NCI-H2081 (cell line): ENCODE measurements at regions not wholly inside any gene's neighbourhood (a gene's known extent, or its start where the extent isn't known, plus 50 kb on each side); places are given as distances from the start of the nearest gene placed in this dataset.
"Not testable (repeated sequence)": the region's sequence is repeated elsewhere in the genome, so short reads cannot be mapped to it uniquely, and the experiment has no call there.

Source experiments
- DNase-seq, 2 experiments: peaks; one replicate each; lab custom pipeline; 2025; lab: John Stamatoyannopoulos, UW

GRCh38 chr2:128598260-128598659, 279.6 kb upstream of the HS6ST1 start:
- not testable (repeated sequence) for DNase-seq

GRCh38 chr2:128598862-128599441, 280.3 kb upstream of the HS6ST1 start:
- no peak for DNase-seq

- no peak for DNase-seq
These were observed 281.0 kb upstream of the HS6ST1 start for GRCh38 chr2:128599700-128600099.

GRCh38 chr2:128600581-128601297, 282.1 kb upstream of the HS6ST1 start:
- DNase-seq = no peak

GRCh38 chr2:128601298-128602037, 282.8 kb upstream of the HS6ST1 start:
- no peak for DNase-seq

GRCh38 chr2:128602038-128602698, 283.5 kb upstream of the HS6ST1 start:
- no peak for DNase-seq

GRCh38 chr2:128602699-128603101, 284.0 kb upstream of the HS6ST1 start:
- DNase-seq = no peak

- DNase-seq = no peak
These were observed 284.8 kb upstream of the HS6ST1 start for GRCh38 chr2:128603411-128603924.

- DNase-seq = no peak
These were observed 285.4 kb upstream of the HS6ST1 start for GRCh38 chr2:128604045-128604444.

- not testable (repeated sequence) for DNase-seq
These were observed 285.9 kb upstream of the HS6ST1 start for GRCh38 chr2:128604581-128604980.

- DNase-seq = no peak
These were observed 286.8 kb upstream of the HS6ST1 start for GRCh38 chr2:128605421-128605820.

- no peak for DNase-seq
These were observed 287.3 kb upstream of the HS6ST1 start for GRCh38 chr2:128605931-128606330.

GRCh38 chr2:128606837-128607236, 288.2 kb upstream of the HS6ST1 start:
- DNase-seq = no peak

GRCh38 chr2:128607440-128607839, 288.8 kb upstream of the HS6ST1 start:
- no peak for DNase-seq

- DNase-seq = no peak
These were observed 289.3 kb upstream of the HS6ST1 start for GRCh38 chr2:128607911-128608506.

GRCh38 chr2:128608921-128609880, 290.5 kb upstream of the HS6ST1 start:
- no peak for DNase-seq

GRCh38 chr2:128610496-128610895, 291.8 kb upstream of the HS6ST1 start:
- DNase-seq = no peak

- DNase-seq = no peak
These were observed 293.0 kb upstream of the HS6ST1 start for GRCh38 chr2:128611421-128612320.

- no peak for DNase-seq
These were observed 294.0 kb upstream of the HS6ST1 start for GRCh38 chr2:128612628-128613027.

GRCh38 chr2:128613351-128613750, 294.7 kb upstream of the HS6ST1 start:
- DNase-seq = no peak
